Thoracic aorta (tissue), 2 donors: ENCODE measurements at regions not wholly inside any gene's neighbourhood (a gene's known extent, or its start where the extent isn't known, plus 50 kb on each side); places are given as distances from the start of the nearest gene placed in this dataset.
A peak's percentile ranks its signal among the peaks of the same experiment; 100 is the strongest.

ENCODE experiments used
- ATAC-seq: fragments of 150-250 bp; one replicate; pipeline ENCODE4 v1.8.0; 2017; ENCODE audit warnings: low read depth; ENCODE audit not compliant: insufficient number of reproducible peaks, low FRiP score
- DNase-seq: peaks from one replicate; pipeline ENCODE4 v3.0.0-alpha.2; 2020; ENCODE audit warnings: low spot score
- H3K27ac ChIP-seq, 2 donors: fragments of 200-600 bp; sonication (generic); 1 replicate in 1 of 2; 2 replicates in 1 of 2; pipeline ENCODE4 v1.5.1; 2016; ENCODE audit warnings: mild to moderate bottlenecking in 2 of 2, moderate library complexity in 2 of 2
- H3K27me3 ChIP-seq: fragments of 200-600 bp; sonication (generic); replicated peaks from 2 replicates; pipeline ENCODE4 v1.6.0; 2016; ENCODE audit warnings: mild to moderate bottlenecking; ENCODE audit not compliant: insufficient read depth
- H3K36me3 ChIP-seq: fragments of 200-600 bp; sonication (generic); one replicate; pipeline ENCODE4 v1.5.1; 2016
- H3K4me1 ChIP-seq, 2 donors: fragments of 200-600 bp; sonication (generic); 1 replicate in 1 of 2; 2 replicates in 1 of 2; pipeline versions ENCODE4 v1.5.1 to v1.6.0; 2016; ENCODE audit warnings: low read depth in 2 of 2, mild to moderate bottlenecking in 1 of 2; ENCODE audit not compliant: control insufficient read depth in 1 of 2
- H3K4me3 ChIP-seq: fragments of 200-600 bp; sonication (generic); 2 replicates; pipeline ENCODE4 v1.5.1; 2016; ENCODE audit warnings: mild to moderate bottlenecking
- H3K9me3 ChIP-seq: fragments of 200-600 bp; sonication (generic); 2 replicates; pipeline ENCODE4 v1.5.1; 2016
- CTCF ChIP-seq: fragments of 200-600 bp; sonication (generic); IDR thresholded peaks from one replicate; pipeline ENCODE4 v1.5.1; 2019; ENCODE audit warnings: antibody characterized with exemption

GRCh38 chr7:47100817-47101435 lies 481.0 kb downstream of the TNS3 start:
- peak; percentile 24 for TF ChIP-seq CTCF
- H3K9me3 ChIP-seq, result no peaks in the 10 kb centered on the region
- no peaks in the 10 kb centered on the region for H3K36me3 ChIP-seq
- DNase-seq, result no peak
- no peaks in the 10 kb centered on the region for H3K27me3 ChIP-seq
- H3K4me3 ChIP-seq, result no peak overlapping the region
- no peak overlapping the region for H3K27ac ChIP-seq
- ATAC-seq, result no peak
- H3K4me1 ChIP-seq, result no peaks in the 10 kb centered on the region

- DNase-seq (no peak), ATAC-seq (no peak)
- no peaks in the 10 kb centered on the region for H3K4me1 ChIP-seq
- H3K9me3 ChIP-seq, result no peaks in the 10 kb centered on the region
- TF ChIP-seq CTCF, result no peak
- no peaks in the 10 kb centered on the region for H3K36me3 ChIP-seq
- H3K4me3 ChIP-seq, result no peak overlapping the region
- H3K27me3 ChIP-seq, result no peaks in the 10 kb centered on the region
- H3K27ac ChIP-seq, result no peak overlapping the region
These were observed 481.6 kb downstream of the TNS3 start for GRCh38 chr7:47100148-47100816.

- Histone ChIP-seq H3K27me3 (no peaks in the 10 kb centered on the region), H3K36me3 (no peaks in the 10 kb centered on the region), H3K4me1 (no peaks in the 10 kb centered on the region), H3K27ac (no peak overlapping the region), H3K4me3 (no peak overlapping the region), H3K9me3 (no peaks in the 10 kb centered on the region)
- ATAC-seq (no peak), DNase-seq (no peak)
- no peak for TF ChIP-seq CTCF
These were observed 484.5 kb downstream of the TNS3 start for GRCh38 chr7:47097431-47097830.

- H3K27ac ChIP-seq, result no peak overlapping the region
- TF ChIP-seq CTCF, result no peak
- no peaks in the 10 kb centered on the region for H3K9me3 ChIP-seq
- no peaks in the 10 kb centered on the region for H3K4me1 ChIP-seq
- DNase-seq (no peak), ATAC-seq (no peak)
- H3K4me3 ChIP-seq, result no peak overlapping the region
- H3K36me3 ChIP-seq, result no peaks in the 10 kb centered on the region
- H3K27me3 ChIP-seq, result no peaks in the 10 kb centered on the region
These were observed 486.0 kb downstream of the TNS3 start for GRCh38 chr7:47095946-47096345.

GRCh38 chr7:47094462-47094861 lies 487.4 kb downstream of the TNS3 start:
- no peak overlapping the region for H3K4me3 ChIP-seq
- H3K27me3 ChIP-seq, result no peaks in the 10 kb centered on the region
- no peak for TF ChIP-seq CTCF
- no peak overlapping the region for H3K27ac ChIP-seq
- ATAC-seq (no peak), DNase-seq (no peak)
- H3K4me1 ChIP-seq, result no peaks in the 10 kb centered on the region
- no peaks in the 10 kb centered on the region for H3K36me3 ChIP-seq
- H3K9me3 ChIP-seq, result no peaks in the 10 kb centered on the region
